Esophagus (tissue), 2 donors: ENCODE measurements at regions not wholly inside any gene's neighbourhood (a gene's known extent, or its start where the extent isn't known, plus 50 kb on each side); places are given as distances from the start of the nearest gene placed in this dataset.

ENCODE experiments used
- H3K27ac ChIP-seq, 2 donors: one replicate each; pipeline ENCODE4 v1.5.1; 2013; ENCODE audit warnings: low read depth in 2 of 2, mild to moderate bottlenecking in 2 of 2, inconsistent platforms in 1 of 2, low read length in 1 of 2, moderate library complexity in 1 of 2
- H3K27me3 ChIP-seq, 2 donors: one replicate each; pipeline ENCODE4 v1.6.1; 2013; ENCODE audit warnings: low read length in 2 of 2, control low read depth in 1 of 2, mild to moderate bottlenecking in 1 of 2; ENCODE audit not compliant: insufficient read depth in 2 of 2, control insufficient read depth in 1 of 2
- H3K36me3 ChIP-seq, 2 donors: one replicate each; pipeline ENCODE4 v1.6.1; 2013; ENCODE audit warnings: low read length in 1 of 2; ENCODE audit not compliant: control insufficient read depth in 2 of 2, insufficient read depth in 2 of 2
- H3K4me1 ChIP-seq, 2 donors: one replicate each; pipeline ENCODE4 v1.6.1; 2013; ENCODE audit warnings: low read length in 1 of 2; ENCODE audit not compliant: control insufficient read depth in 2 of 2, insufficient read depth in 2 of 2
- H3K4me3 ChIP-seq, 2 donors: one replicate each; pipeline ENCODE4 v1.5.1; 2013; ENCODE audit warnings: low read length in 2 of 2, mild to moderate bottlenecking in 2 of 2, low read depth in 1 of 2, moderate library complexity in 1 of 2
- H3K9me3 ChIP-seq, 2 donors: one replicate each; pipeline ENCODE4 v1.6.1; 2013; ENCODE audit warnings: mild to moderate bottlenecking in 2 of 2, low read depth in 1 of 2, low read length in 1 of 2, moderate library complexity in 1 of 2; ENCODE audit not compliant: control insufficient read depth in 2 of 2, insufficient read depth in 1 of 2
- WGBS, 2 donors: extraction: QIAGEN DNeasy Blood & Tissue Kit; methylation state at CpG; one replicate each; pipeline ENCODE4 v1.1.7; 2013; 5-methylcytosine and 5-hydroxymethylcytosine counted together
- donor health status: healthy with polysubstance abuse.
- donor health status: Bipolar disorder and iron deficiency.

- H3K9me3 ChIP-seq, result peaks cover 4 to 6% of the 10 kb centered on the region in 2 donors
- H3K27ac ChIP-seq, result no peak overlapping the region
- no peaks in the 10 kb centered on the region for H3K36me3 ChIP-seq
- no peaks in the 10 kb centered on the region for H3K27me3 ChIP-seq
- H3K4me3 ChIP-seq, result no peak overlapping the region
- H3K4me1 ChIP-seq, result peaks cover 0 to 2% of the 10 kb centered on the region in 2 donors
- 61 to 66% methylated on average over 4 of the region's 4 CpGs for WGBS, 2 donors
Observed at GRCh38 chr1:14049965-14050364, 350.0 kb downstream of the PRDM2 start.

- Histone ChIP-seq H3K27ac (no peak overlapping the region), H3K4me1 (no peaks in the 10 kb centered on the region), H3K9me3 (peaks cover 0 to 2% of the 10 kb centered on the region in 2 donors), H3K27me3 (no peaks in the 10 kb centered on the region), H3K4me3 (no peak overlapping the region), H3K36me3 (no peaks in the 10 kb centered on the region)
- WGBS, 2 donors, result 40 to 42% methylated on average over 4 of the region's 4 CpGs
Observed at GRCh38 chr1:14055442-14056223, 355.6 kb downstream of the PRDM2 start.

- Histone ChIP-seq H3K4me1 (no peaks in the 10 kb centered on the region), H3K27ac (no peak overlapping the region), H3K36me3 (no peaks in the 10 kb centered on the region), H3K9me3 (peaks cover 0 to 2% of the 10 kb centered on the region in 2 donors), H3K27me3 (no peaks in the 10 kb centered on the region), H3K4me3 (no peak overlapping the region)
- WGBS, 2 donors, result 90 to 94% methylated on average over 3 of the region's 3 CpGs
Observed at GRCh38 chr1:14057640-14058039, 357.7 kb downstream of the PRDM2 start.

- H3K27ac ChIP-seq, result no peak overlapping the region
- peaks cover 0 to 2% of the 10 kb centered on the region in 2 donors for H3K9me3 ChIP-seq
- H3K4me1 ChIP-seq, result no peaks in the 10 kb centered on the region
- no peaks in the 10 kb centered on the region for H3K27me3 ChIP-seq
- no peak overlapping the region for H3K4me3 ChIP-seq
- 92% methylated on average over 3 of the region's 3 CpGs for WGBS, 2 donors
- no peaks in the 10 kb centered on the region for H3K36me3 ChIP-seq
Observed at GRCh38 chr1:14061204-14061603, 361.2 kb downstream of the PRDM2 start.

GRCh38 chr1:14061722-14062121 is 361.7 kb downstream of the PRDM2 start:
- no peaks in the 10 kb centered on the region for H3K36me3 ChIP-seq
- no peaks in the 10 kb centered on the region for H3K4me1 ChIP-seq
- peaks cover 0 to 2% of the 10 kb centered on the region in 2 donors for H3K9me3 ChIP-seq
- no peaks in the 10 kb centered on the region for H3K27me3 ChIP-seq
- H3K27ac ChIP-seq, result no peak overlapping the region
- no peak overlapping the region for H3K4me3 ChIP-seq
- 90 to 93% methylated on average over 5 of the region's 5 CpGs for WGBS, 2 donors

GRCh38 chr1:14062669-14063068 is 362.7 kb downstream of the PRDM2 start:
- no peaks in the 10 kb centered on the region for H3K4me1 ChIP-seq
- peaks cover 0 to 2% of the 10 kb centered on the region in 2 donors for H3K9me3 ChIP-seq
- H3K27me3 ChIP-seq, result no peaks in the 10 kb centered on the region
- no peak overlapping the region for H3K4me3 ChIP-seq
- H3K27ac ChIP-seq, result no peak overlapping the region
- H3K36me3 ChIP-seq, result no peaks in the 10 kb centered on the region
- WGBS, 2 donors, result 52% methylated on average over 4 of the region's 4 CpGs

GRCh38 chr1:14064649-14065442 is 364.9 kb downstream of the PRDM2 start:
- Histone ChIP-seq H3K4me3 (no peak overlapping the region), H3K36me3 (no peaks in the 10 kb centered on the region), H3K27ac (no peak overlapping the region), H3K4me1 (no peaks in the 10 kb centered on the region), H3K9me3 (no peaks in the 10 kb centered on the region), H3K27me3 (no peaks in the 10 kb centered on the region)
- WGBS, 2 donors, result 72 to 73% methylated on average over 14 of the region's 14 CpGs

GRCh38 chr1:14065486-14065885 is 365.5 kb downstream of the PRDM2 start:
- no peak overlapping the region for H3K27ac ChIP-seq
- H3K36me3 ChIP-seq, result no peaks in the 10 kb centered on the region
- WGBS, 2 donors, result 53 to 62% methylated on average over 6 of the region's 6 CpGs
- H3K9me3 ChIP-seq, result no peaks in the 10 kb centered on the region
- H3K4me3 ChIP-seq, result no peak overlapping the region
- H3K27me3 ChIP-seq, result no peaks in the 10 kb centered on the region
- no peaks in the 10 kb centered on the region for H3K4me1 ChIP-seq

GRCh38 chr1:14067036-14067435 is 367.0 kb downstream of the PRDM2 start:
- no peaks in the 10 kb centered on the region for H3K36me3 ChIP-seq
- H3K4me3 ChIP-seq, result no peak overlapping the region
- H3K9me3 ChIP-seq, result no peaks in the 10 kb centered on the region
- no peak overlapping the region for H3K27ac ChIP-seq
- WGBS, 2 donors, result 88 to 93% methylated on average over 5 of the region's 5 CpGs
- no peaks in the 10 kb centered on the region for H3K27me3 ChIP-seq
- H3K4me1 ChIP-seq, result no peaks in the 10 kb centered on the region
